ENCODE measurements at regions not wholly inside any gene's neighbourhood (a gene's known extent, or its start where the extent isn't known, plus 50 kb on each side); places are given as distances from the start of the nearest gene placed in this dataset.

GRCh38 chrX:141969706-141970105 lies 66.0 kb downstream of the MAGEC1 start:
- TF ChIP-seq CTCF (IDR thresholded peaks at IDR 0.05; ENCODE audit: poor library complexity, severe bottlenecking) (no peak), EZH2 (IDR thresholded peaks at IDR 0.05; ENCODE audit: borderline replicate concordance, insufficient read depth, low read length, poor library complexity, severe bottlenecking) (no peak), RAD21 (conservative IDR thresholded peaks at IDR 0.05) (no peak), TAF1 (IDR thresholded peaks at IDR 0.05; ENCODE audit: low read depth) (no peak)
- TF ChIP-seq, protein P1, sequence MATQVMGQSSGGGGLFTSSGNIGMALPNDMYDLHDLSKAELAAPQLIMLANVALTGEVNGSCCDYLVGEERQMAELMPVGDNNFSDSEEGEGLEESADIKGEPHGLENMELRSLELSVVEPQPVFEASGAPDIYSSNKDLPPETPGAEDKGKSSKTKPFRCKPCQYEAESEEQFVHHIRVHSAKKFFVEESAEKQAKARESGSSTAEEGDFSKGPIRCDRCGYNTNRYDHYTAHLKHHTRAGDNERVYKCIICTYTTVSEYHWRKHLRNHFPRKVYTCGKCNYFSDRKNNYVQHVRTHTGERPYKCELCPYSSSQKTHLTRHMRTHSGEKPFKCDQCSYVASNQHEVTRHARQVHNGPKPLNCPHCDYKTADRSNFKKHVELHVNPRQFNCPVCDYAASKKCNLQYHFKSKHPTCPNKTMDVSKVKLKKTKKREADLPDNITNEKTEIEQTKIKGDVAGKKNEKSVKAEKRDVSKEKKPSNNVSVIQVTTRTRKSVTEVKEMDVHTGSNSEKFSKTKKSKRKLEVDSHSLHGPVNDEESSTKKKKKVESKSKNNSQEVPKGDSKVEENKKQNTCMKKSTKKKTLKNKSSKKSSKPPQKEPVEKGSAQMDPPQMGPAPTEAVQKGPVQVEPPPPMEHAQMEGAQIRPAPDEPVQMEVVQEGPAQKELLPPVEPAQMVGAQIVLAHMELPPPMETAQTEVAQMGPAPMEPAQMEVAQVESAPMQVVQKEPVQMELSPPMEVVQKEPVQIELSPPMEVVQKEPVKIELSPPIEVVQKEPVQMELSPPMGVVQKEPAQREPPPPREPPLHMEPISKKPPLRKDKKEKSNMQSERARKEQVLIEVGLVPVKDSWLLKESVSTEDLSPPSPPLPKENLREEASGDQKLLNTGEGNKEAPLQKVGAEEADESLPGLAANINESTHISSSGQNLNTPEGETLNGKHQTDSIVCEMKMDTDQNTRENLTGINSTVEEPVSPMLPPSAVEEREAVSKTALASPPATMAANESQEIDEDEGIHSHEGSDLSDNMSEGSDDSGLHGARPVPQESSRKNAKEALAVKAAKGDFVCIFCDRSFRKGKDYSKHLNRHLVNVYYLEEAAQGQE (IDR thresholded peaks at IDR 0.05; ENCODE audit: borderline replicate concordance) = no peak
